ENCODE measurements at regions not wholly inside any gene's neighbourhood (a gene's known extent, or its start where the extent isn't known, plus 50 kb on each side); places are given as distances from the start of the nearest gene placed in this dataset.

DNA sequence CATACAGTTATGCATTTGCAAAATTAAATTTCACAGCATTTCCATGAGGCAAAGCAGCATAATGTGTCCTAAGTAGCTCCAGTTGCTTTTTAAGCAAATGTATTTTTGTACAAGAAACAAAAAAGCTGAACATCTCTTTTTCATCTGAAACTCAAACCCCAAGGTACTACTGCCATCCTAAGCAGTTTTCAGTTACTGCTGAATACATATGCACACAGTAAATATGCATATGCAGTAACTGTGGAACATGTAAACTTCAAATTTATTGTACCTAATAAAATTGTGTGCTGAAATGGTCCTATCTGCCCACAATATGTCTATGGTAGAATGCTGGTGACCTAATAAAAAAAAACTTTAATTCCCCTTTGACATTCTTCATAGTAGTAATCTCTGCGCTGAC is 458.6 kb upstream of the INTU start:
- TF ChIP-seq, protein P1, sequence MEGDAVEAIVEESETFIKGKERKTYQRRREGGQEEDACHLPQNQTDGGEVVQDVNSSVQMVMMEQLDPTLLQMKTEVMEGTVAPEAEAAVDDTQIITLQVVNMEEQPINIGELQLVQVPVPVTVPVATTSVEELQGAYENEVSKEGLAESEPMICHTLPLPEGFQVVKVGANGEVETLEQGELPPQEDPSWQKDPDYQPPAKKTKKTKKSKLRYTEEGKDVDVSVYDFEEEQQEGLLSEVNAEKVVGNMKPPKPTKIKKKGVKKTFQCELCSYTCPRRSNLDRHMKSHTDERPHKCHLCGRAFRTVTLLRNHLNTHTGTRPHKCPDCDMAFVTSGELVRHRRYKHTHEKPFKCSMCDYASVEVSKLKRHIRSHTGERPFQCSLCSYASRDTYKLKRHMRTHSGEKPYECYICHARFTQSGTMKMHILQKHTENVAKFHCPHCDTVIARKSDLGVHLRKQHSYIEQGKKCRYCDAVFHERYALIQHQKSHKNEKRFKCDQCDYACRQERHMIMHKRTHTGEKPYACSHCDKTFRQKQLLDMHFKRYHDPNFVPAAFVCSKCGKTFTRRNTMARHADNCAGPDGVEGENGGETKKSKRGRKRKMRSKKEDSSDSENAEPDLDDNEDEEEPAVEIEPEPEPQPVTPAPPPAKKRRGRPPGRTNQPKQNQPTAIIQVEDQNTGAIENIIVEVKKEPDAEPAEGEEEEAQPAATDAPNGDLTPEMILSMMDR (IDR thresholded peaks at IDR 0.05), result no peak
- no peak for TF ChIP-seq POLR2A (IDR thresholded peaks at IDR 0.05)
- Histone ChIP-seq H3K27ac (no peak overlapping the region), H3K36me3 (replicated peaks in 1 of 2) (no peaks in the 10 kb centered on the region), H3K4me1 (replicated peaks in 1 of 2) (no peaks in the 10 kb centered on the region), H3K4me3 (no peak overlapping the region), H3K27me3 (no peaks in the 10 kb centered on the region), H3K9me3 (replicated peaks in 1 of 3) (no peaks in the 10 kb centered on the region)
- 91 to 100% (median 97%) methylated on average over 1 of the region's 1 CpG for WGBS, 4 donors
- intact Hi-C loops (cut with DNase I), result no loop called here
- DNase-seq, result no peak

DNA sequence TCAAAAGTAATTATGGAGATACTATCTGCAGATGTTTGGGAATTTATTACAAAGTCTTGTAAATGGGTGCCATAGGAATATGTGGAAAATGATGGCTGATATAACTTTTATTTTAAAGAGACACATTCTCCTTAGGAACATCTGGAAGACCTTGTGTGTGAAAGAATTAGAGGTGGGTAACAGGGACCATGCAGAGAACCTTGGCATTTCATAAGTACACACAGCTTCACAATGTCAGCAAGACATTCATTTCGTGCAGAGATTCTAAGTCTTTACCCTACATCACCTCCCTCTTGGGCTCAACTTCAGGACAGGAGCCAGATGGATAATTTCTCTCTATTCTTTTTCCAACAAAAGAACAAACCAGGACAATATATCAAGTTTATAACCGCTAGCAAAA is 458.1 kb upstream of the INTU start:
- no peaks in the 10 kb centered on the region for H3K27me3 ChIP-seq
- no peaks in the 10 kb centered on the region for H3K4me1 ChIP-seq (replicated peaks in 1 of 2)
- intact Hi-C loops (cut with DNase I), result no loop called here
- no peak overlapping the region for H3K27ac ChIP-seq
- H3K36me3 ChIP-seq (replicated peaks in 1 of 2), result no peaks in the 10 kb centered on the region
- no peak overlapping the region for H3K4me3 ChIP-seq
- TF ChIP-seq, protein P1 (IDR thresholded peaks at IDR 0.05), result no peak
- TF ChIP-seq POLR2A (IDR thresholded peaks at IDR 0.05), result no peak
- H3K9me3 ChIP-seq (replicated peaks in 1 of 3), result no peaks in the 10 kb centered on the region
- WGBS, 4 donors, result 71 to 76% (median 73%) methylated on average over 2 of the region's 2 CpGs
- no peak for DNase-seq

DNA sequence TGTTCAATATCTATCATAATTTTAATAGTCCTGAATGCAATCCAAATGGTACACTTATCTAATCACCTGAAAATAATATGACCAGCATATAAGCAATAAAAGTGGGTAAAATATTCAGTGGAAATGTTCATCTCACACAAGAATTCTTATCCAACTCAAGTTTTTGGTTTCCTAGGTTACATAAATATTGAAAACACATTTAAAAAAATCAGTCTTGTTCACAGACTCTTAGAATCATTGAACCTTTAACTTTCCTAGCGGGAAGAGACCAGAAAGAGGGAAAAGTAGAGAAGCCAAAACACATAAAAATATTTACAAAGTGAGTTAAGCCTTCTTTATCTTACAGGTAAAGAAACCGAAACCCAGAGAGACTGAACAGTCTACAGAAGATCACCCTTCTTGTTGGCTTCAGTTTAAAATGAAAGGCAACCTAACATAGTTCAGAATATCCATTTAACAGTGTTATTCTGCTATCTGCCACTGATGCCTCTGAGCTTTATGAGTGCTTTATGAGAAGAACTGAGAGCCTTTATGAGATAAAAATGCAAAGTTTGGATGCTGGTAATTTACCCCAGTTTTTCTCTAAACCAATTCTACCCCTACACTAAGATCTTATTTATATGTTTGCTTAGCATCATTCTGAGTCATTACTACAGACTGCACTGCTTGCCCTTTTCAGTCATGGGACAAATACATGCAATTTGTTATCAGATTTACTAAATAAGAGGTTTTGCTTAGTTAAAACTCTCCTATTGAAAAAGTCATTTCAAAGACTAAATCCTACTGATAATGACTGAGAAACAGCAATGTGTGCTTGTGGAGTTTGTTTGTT is 453.3 kb upstream of the INTU start:
- Histone ChIP-seq H3K4me3 (no peak overlapping the region), H3K9me3 (replicated peaks in 1 of 3) (no peaks in the 10 kb centered on the region), H3K27ac (no peak overlapping the region), H3K27me3 (no peaks in the 10 kb centered on the region), H3K4me1 (replicated peaks in 1 of 2) (no peaks in the 10 kb centered on the region), H3K36me3 (replicated peaks in 1 of 2) (no peaks in the 10 kb centered on the region)
- intact Hi-C loops (cut with DNase I), result no loop called here
- 75 to 88% (median 80%) methylated on average over 2 of the region's 2 CpGs for WGBS, 4 donors
- DNase-seq, result no peak
- TF ChIP-seq, protein P1 (IDR thresholded peaks at IDR 0.05), result no peak
- no peak for TF ChIP-seq POLR2A (IDR thresholded peaks at IDR 0.05)

DNA sequence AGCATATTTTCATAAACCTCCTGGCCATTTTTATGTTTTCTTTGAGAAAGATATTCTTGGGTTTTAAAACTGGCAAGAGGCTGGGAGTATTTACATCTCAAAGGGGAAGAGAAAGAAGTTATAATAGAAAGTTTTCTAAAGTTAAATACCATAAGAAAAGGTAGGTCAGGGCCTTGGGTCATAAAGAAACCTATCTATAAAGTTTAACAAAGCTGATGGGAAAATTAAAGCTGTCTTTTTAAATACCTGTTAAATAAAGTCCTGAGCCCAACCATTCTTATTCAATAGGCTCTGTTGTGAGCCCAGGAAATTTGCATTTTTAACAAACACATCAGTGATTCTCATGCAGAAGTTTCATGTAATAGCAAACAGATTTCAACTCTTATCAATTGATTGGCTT is 451.8 kb upstream of the INTU start:
- no peak overlapping the region for H3K27ac ChIP-seq
- intact Hi-C loops (cut with DNase I), result no loop called here
- H3K36me3 ChIP-seq (replicated peaks in 1 of 2), result no peaks in the 10 kb centered on the region
- no peak overlapping the region for H3K4me3 ChIP-seq
- no peak for TF ChIP-seq POLR2A (IDR thresholded peaks at IDR 0.05)
- TF ChIP-seq, protein P1 (IDR thresholded peaks at IDR 0.05), result no peak
- no peaks in the 10 kb centered on the region for H3K4me1 ChIP-seq (replicated peaks in 1 of 2)
- H3K27me3 ChIP-seq, result no peaks in the 10 kb centered on the region
- no peaks in the 10 kb centered on the region for H3K9me3 ChIP-seq (replicated peaks in 1 of 3)
- DNase-seq, result no peak
